SK-N-SH treated with all-trans-retinoic acid at 6 μM for 48 hours (cell line): ENCODE measurements at regions not wholly inside any gene's neighbourhood (a gene's known extent, or its start where the extent isn't known, plus 50 kb on each side); places are given as distances from the start of the nearest gene placed in this dataset.

Experiments
- ATAC-seq: fragments of 200-7000 bp; cut with Tn5 transposase; 3 replicates; pipeline ENCODE4 v1.9.1; 2020; ENCODE audit warnings: mild to moderate bottlenecking, moderate library complexity
- ARNTL ChIP-seq: fragments of 450-650 bp; formaldehyde crosslinking; IDR thresholded peaks from 2 replicates; pipeline ENCODE4 v1.5.0; 2020; ENCODE audit warnings: low read depth, mild to moderate bottlenecking, moderate library complexity, borderline replicate concordance
- BACH2 ChIP-seq: fragments of 250-450 bp; sonication (Bioruptor Pico); IDR thresholded peaks from 2 replicates; pipeline ENCODE4 v1.9.0; 2021; ENCODE audit warnings: mild to moderate bottlenecking, borderline replicate concordance
- CSDC2 ChIP-seq: fragments of 250-450 bp; sonication (Bioruptor Pico); IDR thresholded peaks from 2 replicates; pipeline ENCODE4 v1.5.0; 2020; ENCODE audit warnings: mild to moderate bottlenecking, moderate library complexity
- ESRRG ChIP-seq: fragments of 250-450 bp; sonication (Bioruptor Pico); IDR thresholded peaks from 2 replicates; pipeline ENCODE4 v1.6.1; 2021; ENCODE audit warnings: mild to moderate bottlenecking
- GLIS3 ChIP-seq: fragments of 250-450 bp; sonication (Bioruptor Pico); IDR thresholded peaks from 2 replicates; pipeline ENCODE4 v1.5.0; 2020; ENCODE audit warnings: mild to moderate bottlenecking, moderate library complexity
- ISL1 ChIP-seq: fragments of 250-450 bp; sonication (Bioruptor Pico); IDR thresholded peaks from 2 replicates; pipeline ENCODE4 v2.1.2; 2022; ENCODE audit warnings: mild to moderate bottlenecking, moderate library complexity
- OSR1 ChIP-seq: fragments of 250-450 bp; sonication (Bioruptor Pico); IDR thresholded peaks from 2 replicates; pipeline ENCODE4 v1.8.0; 2022; ENCODE audit warnings: moderate library complexity, mild to moderate bottlenecking, inconsistent platforms
- RARB ChIP-seq: fragments of 250-450 bp; sonication (Bioruptor Pico); IDR thresholded peaks from 2 replicates; pipeline ENCODE4 v1.8.0; 2021; ENCODE audit warnings: mild to moderate bottlenecking, moderate library complexity
- SNAI2 ChIP-seq: fragments of 250-450 bp; sonication (Bioruptor Pico); IDR thresholded peaks from 2 replicates; pipeline ENCODE4 v1.5.0; 2020; ENCODE audit warnings: mild to moderate bottlenecking, moderate library complexity
- TCF4 ChIP-seq: fragments of 250-450 bp; sonication (Bioruptor Pico); IDR thresholded peaks from 2 replicates; pipeline ENCODE4 v1.8.0; 2021; ENCODE audit warnings: mild to moderate bottlenecking, moderate library complexity, borderline replicate concordance
- TOX ChIP-seq: fragments of 250-450 bp; sonication (Bioruptor Pico); IDR thresholded peaks from 2 replicates; pipeline ENCODE4 v1.8.0; 2021; ENCODE audit warnings: mild to moderate bottlenecking, moderate library complexity, borderline replicate concordance
- ZC3H10 ChIP-seq: fragments of 250-450 bp; sonication (Bioruptor Pico); IDR thresholded peaks from 2 replicates; pipeline ENCODE4 v1.5.1; 2021; ENCODE audit warnings: mild to moderate bottlenecking, moderate library complexity
- ZFP3 ChIP-seq: fragments of 250-450 bp; sonication (Bioruptor Pico); IDR thresholded peaks from 2 replicates; pipeline ENCODE4 v1.5.0; 2020; ENCODE audit warnings: mild to moderate bottlenecking, moderate library complexity
- ZFP30 ChIP-seq: fragments of 450-650 bp; formaldehyde crosslinking; IDR thresholded peaks from 2 replicates; pipeline ENCODE4 v1.5.0; 2022; ENCODE audit warnings: mild to moderate bottlenecking, moderate library complexity
- ZNF565 ChIP-seq: fragments of 450-650 bp; formaldehyde crosslinking; conservative IDR thresholded peaks from 2 replicates; pipeline ENCODE4 v1.5.0; 2020; ENCODE audit warnings: low read depth, mild to moderate bottlenecking, moderate library complexity
- ZNF70 ChIP-seq: fragments of 450-650 bp; formaldehyde crosslinking; IDR thresholded peaks from 2 replicates; pipeline ENCODE4 v1.5.0; 2020; ENCODE audit warnings: mild to moderate bottlenecking, moderate library complexity
- ZNF8 ChIP-seq: fragments of 450-650 bp; formaldehyde crosslinking; IDR thresholded peaks from 2 replicates; pipeline ENCODE4 v1.5.0; 2020; ENCODE audit warnings: mild to moderate bottlenecking, moderate library complexity
- TF ChIP-seq, protein P1 (sequence below): fragments of 250-450 bp; sonication (Bioruptor Pico); IDR thresholded peaks from 2 replicates; pipeline ENCODE4 v1.5.1; 2021; ENCODE audit warnings: mild to moderate bottlenecking, moderate library complexity
- TF ChIP-seq, protein P2 (sequence below): fragments of 250-450 bp; sonication (Bioruptor Pico); IDR thresholded peaks from 2 replicates; pipeline ENCODE4 v1.5.1; 2020; ENCODE audit warnings: low read depth, mild to moderate bottlenecking, moderate library complexity
- TF ChIP-seq, protein P3 (sequence below): fragments of 250-450 bp; sonication (Bioruptor Pico); IDR thresholded peaks from 2 replicates; pipeline ENCODE4 v1.5.0; 2020; ENCODE audit warnings: mild to moderate bottlenecking, moderate library complexity
- TF ChIP-seq, protein P4 (sequence below): fragments of 250-450 bp; sonication (Bioruptor Pico); IDR thresholded peaks from 2 replicates; pipeline ENCODE4 v1.8.0; 2021; ENCODE audit warnings: low read depth, mild to moderate bottlenecking, moderate library complexity, borderline replicate concordance
- TF ChIP-seq, protein P5 (sequence below): fragments of 250-450 bp; sonication (Bioruptor Pico); IDR thresholded peaks from 2 replicates; pipeline ENCODE4 v1.8.0; 2020; ENCODE audit warnings: mild to moderate bottlenecking, moderate library complexity, borderline replicate concordance

DNA sequence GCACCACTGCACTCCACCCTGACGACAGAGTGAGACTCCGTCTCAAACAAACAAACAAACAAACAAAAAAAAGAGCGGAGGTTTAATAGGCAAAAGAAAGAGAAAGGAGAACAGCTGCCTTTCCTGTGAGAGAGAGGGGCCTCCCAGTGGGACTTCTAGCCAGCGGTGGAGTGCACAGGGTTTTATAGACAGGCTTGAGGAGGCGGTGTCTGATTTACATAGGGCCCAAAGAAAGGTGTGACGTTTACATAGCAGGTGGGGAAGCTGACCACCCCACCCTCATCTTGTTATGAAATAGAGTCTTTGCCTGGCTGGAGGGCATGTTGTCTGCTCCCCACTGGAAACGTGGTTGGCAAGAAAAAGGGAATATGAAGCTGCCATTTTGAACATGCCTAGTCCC, 106.0 kb upstream of the CSNK1A1L start:
- no peak for ATAC-seq
- TF ChIP-seq, protein P1, sequence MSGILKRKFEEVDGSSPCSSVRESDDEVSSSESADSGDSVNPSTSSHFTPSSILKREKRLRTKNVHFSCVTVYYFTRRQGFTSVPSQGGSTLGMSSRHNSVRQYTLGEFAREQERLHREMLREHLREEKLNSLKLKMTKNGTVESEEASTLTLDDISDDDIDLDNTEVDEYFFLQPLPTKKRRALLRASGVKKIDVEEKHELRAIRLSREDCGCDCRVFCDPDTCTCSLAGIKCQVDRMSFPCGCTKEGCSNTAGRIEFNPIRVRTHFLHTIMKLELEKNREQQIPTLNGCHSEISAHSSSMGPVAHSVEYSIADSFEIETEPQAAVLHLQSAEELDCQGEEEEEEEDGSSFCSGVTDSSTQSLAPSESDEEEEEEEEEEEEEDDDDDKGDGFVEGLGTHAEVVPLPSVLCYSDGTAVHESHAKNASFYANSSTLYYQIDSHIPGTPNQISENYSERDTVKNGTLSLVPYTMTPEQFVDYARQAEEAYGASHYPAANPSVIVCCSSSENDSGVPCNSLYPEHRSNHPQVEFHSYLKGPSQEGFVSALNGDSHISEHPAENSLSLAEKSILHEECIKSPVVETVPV = no peak
- no peak for TF ChIP-seq ZFP3 (CRISPR knock-in tag)
- no peak for TF ChIP-seq BACH2 (CRISPR knock-in tag)
- no peak for TF ChIP-seq ZC3H10 (CRISPR knock-in tag)
- TF ChIP-seq GLIS3 (CRISPR knock-in tag) = no peak
- no peak for TF ChIP-seq TOX (CRISPR knock-in tag)
- TF ChIP-seq, protein P2, sequence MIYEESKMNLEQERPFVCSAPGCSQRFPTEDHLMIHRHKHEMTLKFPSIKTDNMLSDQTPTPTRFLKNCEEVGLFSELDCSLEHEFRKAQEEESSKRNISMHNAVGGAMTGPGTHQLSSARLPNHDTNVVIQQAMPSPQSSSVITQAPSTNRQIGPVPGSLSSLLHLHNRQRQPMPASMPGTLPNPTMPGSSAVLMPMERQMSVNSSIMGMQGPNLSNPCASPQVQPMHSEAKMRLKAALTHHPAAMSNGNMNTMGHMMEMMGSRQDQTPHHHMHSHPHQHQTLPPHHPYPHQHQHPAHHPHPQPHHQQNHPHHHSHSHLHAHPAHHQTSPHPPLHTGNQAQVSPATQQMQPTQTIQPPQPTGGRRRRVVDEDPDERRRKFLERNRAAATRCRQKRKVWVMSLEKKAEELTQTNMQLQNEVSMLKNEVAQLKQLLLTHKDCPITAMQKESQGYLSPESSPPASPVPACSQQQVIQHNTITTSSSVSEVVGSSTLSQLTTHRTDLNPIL (CRISPR knock-in tag) = no peak
- no peak for TF ChIP-seq ZFP30
- TF ChIP-seq CSDC2 (CRISPR knock-in tag) = no peak
- no peak for TF ChIP-seq TCF4
- TF ChIP-seq ISL1 (CRISPR knock-in tag) = no peak

DNA sequence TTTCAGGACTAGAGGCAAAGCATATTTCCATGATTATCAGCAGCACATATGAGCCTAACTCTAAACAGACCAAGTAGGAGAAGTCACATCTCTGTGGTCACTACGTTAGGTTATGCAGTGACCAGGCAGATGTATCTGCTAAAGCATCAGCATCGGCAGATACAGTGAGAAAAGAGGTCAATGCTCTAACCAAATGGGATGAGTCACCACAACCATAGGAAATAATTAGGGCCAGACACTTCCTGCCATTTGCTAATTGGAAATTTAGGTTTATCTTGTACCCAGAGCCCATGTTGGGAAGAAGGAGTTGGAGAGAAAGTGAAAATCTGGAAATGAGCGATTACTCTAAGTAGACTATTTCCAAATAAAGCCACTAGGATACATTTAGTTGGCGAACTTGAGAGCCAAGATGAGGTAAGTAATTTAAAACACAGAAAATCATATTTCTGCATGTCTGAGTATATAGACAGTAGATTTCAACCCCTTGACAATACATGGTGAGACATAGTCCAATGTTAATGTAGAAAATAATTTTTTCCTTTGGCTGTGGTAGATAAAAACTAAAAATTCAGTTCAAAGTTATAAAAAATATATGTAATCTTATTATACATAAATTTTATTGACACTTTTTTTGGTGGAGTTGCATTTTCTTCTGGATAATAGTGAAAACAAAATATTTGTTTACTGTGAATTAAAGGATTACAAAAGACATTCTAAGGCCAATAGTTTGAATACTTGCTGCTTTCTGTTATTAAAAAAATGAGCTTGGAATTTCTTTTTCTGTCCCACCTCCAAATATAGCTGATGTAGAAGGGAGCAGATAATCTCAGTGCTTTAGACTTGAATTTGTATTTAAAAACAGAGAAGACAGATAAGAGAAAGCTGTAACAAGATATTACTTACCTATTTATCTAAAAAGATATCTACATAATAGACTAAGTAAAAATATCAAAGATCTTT, 104.4 kb upstream of the CSNK1A1L start:
- TF ChIP-seq RARB = no peak
- TF ChIP-seq, protein P3, sequence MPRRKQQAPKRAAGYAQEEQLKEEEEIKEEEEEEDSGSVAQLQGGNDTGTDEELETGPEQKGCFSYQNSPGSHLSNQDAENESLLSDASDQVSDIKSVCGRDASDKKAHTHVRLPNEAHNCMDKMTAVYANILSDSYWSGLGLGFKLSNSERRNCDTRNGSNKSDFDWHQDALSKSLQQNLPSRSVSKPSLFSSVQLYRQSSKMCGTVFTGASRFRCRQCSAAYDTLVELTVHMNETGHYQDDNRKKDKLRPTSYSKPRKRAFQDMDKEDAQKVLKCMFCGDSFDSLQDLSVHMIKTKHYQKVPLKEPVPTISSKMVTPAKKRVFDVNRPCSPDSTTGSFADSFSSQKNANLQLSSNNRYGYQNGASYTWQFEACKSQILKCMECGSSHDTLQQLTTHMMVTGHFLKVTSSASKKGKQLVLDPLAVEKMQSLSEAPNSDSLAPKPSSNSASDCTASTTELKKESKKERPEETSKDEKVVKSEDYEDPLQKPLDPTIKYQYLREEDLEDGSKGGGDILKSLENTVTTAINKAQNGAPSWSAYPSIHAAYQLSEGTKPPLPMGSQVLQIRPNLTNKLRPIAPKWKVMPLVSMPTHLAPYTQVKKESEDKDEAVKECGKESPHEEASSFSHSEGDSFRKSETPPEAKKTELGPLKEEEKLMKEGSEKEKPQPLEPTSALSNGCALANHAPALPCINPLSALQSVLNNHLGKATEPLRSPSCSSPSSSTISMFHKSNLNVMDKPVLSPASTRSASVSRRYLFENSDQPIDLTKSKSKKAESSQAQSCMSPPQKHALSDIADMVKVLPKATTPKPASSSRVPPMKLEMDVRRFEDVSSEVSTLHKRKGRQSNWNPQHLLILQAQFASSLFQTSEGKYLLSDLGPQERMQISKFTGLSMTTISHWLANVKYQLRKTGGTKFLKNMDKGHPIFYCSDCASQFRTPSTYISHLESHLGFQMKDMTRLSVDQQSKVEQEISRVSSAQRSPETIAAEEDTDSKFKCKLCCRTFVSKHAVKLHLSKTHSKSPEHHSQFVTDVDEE (CRISPR knock-in tag) = no peak
- TF ChIP-seq, protein P4, sequence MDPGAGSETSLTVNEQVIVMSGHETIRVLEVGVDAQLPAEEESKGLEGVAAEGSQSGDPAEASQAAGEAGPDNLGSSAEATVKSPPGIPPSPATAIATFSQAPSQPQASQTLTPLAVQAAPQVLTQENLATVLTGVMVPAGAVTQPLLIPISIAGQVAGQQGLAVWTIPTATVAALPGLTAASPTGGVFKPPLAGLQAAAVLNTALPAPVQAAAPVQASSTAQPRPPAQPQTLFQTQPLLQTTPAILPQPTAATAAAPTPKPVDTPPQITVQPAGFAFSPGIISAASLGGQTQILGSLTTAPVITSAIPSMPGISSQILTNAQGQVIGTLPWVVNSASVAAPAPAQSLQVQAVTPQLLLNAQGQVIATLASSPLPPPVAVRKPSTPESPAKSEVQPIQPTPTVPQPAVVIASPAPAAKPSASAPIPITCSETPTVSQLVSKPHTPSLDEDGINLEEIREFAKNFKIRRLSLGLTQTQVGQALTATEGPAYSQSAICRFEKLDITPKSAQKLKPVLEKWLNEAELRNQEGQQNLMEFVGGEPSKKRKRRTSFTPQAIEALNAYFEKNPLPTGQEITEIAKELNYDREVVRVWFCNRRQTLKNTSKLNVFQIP (CRISPR knock-in tag) = no peak
- no peak for TF ChIP-seq GLIS3 (CRISPR knock-in tag)
- no peak for TF ChIP-seq ESRRG (CRISPR knock-in tag)
- no peak for TF ChIP-seq ISL1 (CRISPR knock-in tag)
- ATAC-seq = peak; percentile 28; the same call in 2 of the 3 replicates

DNA sequence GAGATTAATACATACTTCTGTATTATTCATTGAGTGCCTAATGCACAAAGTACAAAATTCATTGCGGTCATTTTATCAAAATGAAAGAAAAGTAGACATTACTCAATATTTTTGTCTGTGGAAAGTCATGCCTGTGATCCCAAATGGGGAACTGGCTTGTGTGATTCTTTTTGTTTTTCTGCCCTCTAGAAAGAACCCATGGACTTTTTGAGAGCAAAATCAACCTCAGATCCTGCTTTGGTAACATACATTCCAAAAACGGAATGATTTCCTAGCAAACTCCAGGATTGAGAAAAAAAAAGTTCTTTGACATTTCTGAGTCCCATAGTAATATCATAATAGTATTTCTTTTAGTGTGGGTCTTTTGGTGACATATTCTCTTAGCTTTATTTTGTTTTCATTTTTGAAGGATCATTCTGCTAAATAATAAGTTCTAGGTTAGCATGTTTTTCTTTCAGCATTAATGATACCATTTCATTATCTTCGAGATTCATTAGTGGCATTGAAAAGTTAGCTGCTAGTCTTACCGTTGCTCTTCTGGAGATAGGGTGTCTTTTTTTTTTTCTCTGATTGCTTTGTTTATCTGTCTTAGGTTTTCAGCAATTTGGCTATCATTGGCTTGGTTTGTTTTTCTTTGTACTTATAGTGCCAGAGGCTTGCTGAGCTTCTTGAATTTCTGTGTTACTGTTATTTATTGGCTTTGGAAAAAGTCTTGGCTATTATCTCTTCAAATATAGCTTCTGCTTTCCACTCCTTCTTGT, 102.4 kb upstream of the CSNK1A1L start:
- ATAC-seq = no peak
- TF ChIP-seq ISL1 (CRISPR knock-in tag) = no peak
- TF ChIP-seq BACH2 (CRISPR knock-in tag) = no peak
- no peak for TF ChIP-seq ZNF8 (CRISPR knock-in tag)
- TF ChIP-seq, protein P5, sequence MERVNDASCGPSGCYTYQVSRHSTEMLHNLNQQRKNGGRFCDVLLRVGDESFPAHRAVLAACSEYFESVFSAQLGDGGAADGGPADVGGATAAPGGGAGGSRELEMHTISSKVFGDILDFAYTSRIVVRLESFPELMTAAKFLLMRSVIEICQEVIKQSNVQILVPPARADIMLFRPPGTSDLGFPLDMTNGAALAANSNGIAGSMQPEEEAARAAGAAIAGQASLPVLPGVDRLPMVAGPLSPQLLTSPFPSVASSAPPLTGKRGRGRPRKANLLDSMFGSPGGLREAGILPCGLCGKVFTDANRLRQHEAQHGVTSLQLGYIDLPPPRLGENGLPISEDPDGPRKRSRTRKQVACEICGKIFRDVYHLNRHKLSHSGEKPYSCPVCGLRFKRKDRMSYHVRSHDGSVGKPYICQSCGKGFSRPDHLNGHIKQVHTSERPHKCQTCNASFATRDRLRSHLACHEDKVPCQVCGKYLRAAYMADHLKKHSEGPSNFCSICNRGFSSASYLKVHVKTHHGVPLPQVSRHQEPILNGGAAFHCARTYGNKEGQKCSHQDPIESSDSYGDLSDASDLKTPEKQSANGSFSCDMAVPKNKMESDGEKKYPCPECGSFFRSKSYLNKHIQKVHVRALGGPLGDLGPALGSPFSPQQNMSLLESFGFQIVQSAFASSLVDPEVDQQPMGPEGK (CRISPR knock-in tag) = no peak
- no peak for TF ChIP-seq ZFP30
- no peak for TF ChIP-seq ZFP3 (CRISPR knock-in tag)
- TF ChIP-seq SNAI2 = no peak
- TF ChIP-seq ESRRG (CRISPR knock-in tag) = no peak
- no peak for TF ChIP-seq CSDC2 (CRISPR knock-in tag)
- no peak for TF ChIP-seq OSR1 (CRISPR knock-in tag)
- TF ChIP-seq ARNTL (CRISPR knock-in tag) = no peak
- TF ChIP-seq ZNF565 (CRISPR knock-in tag) = no peak
- TF ChIP-seq, protein P4 (CRISPR knock-in tag) = no peak
- no peak for TF ChIP-seq ZNF70
- TF ChIP-seq TOX (CRISPR knock-in tag) = no peak
- TF ChIP-seq ZC3H10 (CRISPR knock-in tag) = no peak
